IMR-90 (cell line): ENCODE measurements at regions not wholly inside any gene's neighbourhood (a gene's known extent, or its start where the extent isn't known, plus 50 kb on each side); places are given as distances from the start of the nearest gene placed in this dataset.

Source experiments
- CTCF ChIP-seq: conservative IDR thresholded peaks from 2 replicates; pipeline ENCODE4 v1.5.1; 2012; ENCODE audit warnings: mild to moderate bottlenecking, low read depth, low read length, improper control_type of control experiment
- MAFK ChIP-seq: IDR thresholded peaks from 2 replicates; pipeline ENCODE4 v1.6.1; 2012; ENCODE audit warnings: low read depth, low read length, improper control_type of control experiment
- MXI1 ChIP-seq: IDR thresholded peaks from 2 replicates; pipeline ENCODE4 v1.6.1; 2012; ENCODE audit warnings: low read depth, mild to moderate bottlenecking, low read length, moderate library complexity, borderline replicate concordance
- RAD21 ChIP-seq: IDR thresholded peaks from 2 replicates; pipeline ENCODE4 v1.6.1; 2012; ENCODE audit warnings: low read length, improper control_type of control experiment

GRCh38 chr4:164542431-164542830 lies 211.5 kb upstream of the SMIM31 start:
- TF ChIP-seq MAFK (no peak), CTCF (no peak), RAD21 (no peak), MXI1 (no peak)
